Uterus (tissue), 2 donors: ENCODE measurements at regions not wholly inside any gene's neighbourhood (a gene's known extent, or its start where the extent isn't known, plus 50 kb on each side); places are given as distances from the start of the nearest gene placed in this dataset.

Experiments used
- CTCF ChIP-seq, 4 experiments: fragments of 200-600 bp in 2 of 4; fragments of 450-650 bp in 2 of 4; sonication (generic) in 2 of 4; IDR thresholded peaks; one replicate each; pipeline ENCODE4 v1.5.1; 2016 to 2019; ENCODE audit warnings: antibody characterized with exemption in 4 of 4, mild to moderate bottlenecking in 2 of 4, moderate library complexity in 1 of 4
- POLR2A ChIP-seq, 2 donors: fragments of 450-650 bp; IDR thresholded peaks; one replicate each; pipeline ENCODE4 v1.6.1; 2016; ENCODE audit warnings: antibody characterized with exemption in 2 of 2, mild to moderate bottlenecking in 1 of 2, moderate library complexity in 1 of 2

- no peak for TF ChIP-seq POLR2A (IDR thresholded peaks at IDR 0.05)
- TF ChIP-seq CTCF (IDR thresholded peaks at IDR 0.05), result no peak
Measured at GRCh38 chr2:67487993-67488392, 90.9 kb downstream of the ETAA1 start.
